MM.1S (cell line): ENCODE measurements at regions not wholly inside any gene's neighbourhood (a gene's known extent, or its start where the extent isn't known, plus 50 kb on each side); places are given as distances from the start of the nearest gene placed in this dataset.

Source experiments
- DNase-seq: peaks from one replicate; pipeline ENCODE4 v3.0.0-alpha.2; 2015
- H2AFZ ChIP-seq: fragments of 300-600 bp; sonication (generic); 2 replicates; pipeline ENCODE4 v1.6.0; 2016; ENCODE audit warnings: antibody characterized with exemption, low read length
- H3F3A ChIP-seq: fragments of 300-600 bp; sonication (generic); 2 replicates; pipeline ENCODE4 v1.6.1; 2016; ENCODE audit warnings: mild to moderate bottlenecking, antibody characterized with exemption, low read length, moderate library complexity, mixed read lengths; ENCODE audit not compliant: insufficient read depth
- H3K27ac ChIP-seq: fragments of 300-600 bp; sonication (generic); 2 replicates; pipeline ENCODE4 v1.5.1; 2016; ENCODE audit warnings: mild to moderate bottlenecking, low read length
- H3K27me3 ChIP-seq: fragments of 300-600 bp; sonication (generic); replicated peaks from 2 replicates; pipeline ENCODE4 v1.6.0; 2016; ENCODE audit warnings: low read length; ENCODE audit not compliant: insufficient read depth
- H3K36me3 ChIP-seq: fragments of 300-600 bp; sonication (generic); replicated peaks from 2 replicates; pipeline ENCODE4 v1.6.1; 2016; ENCODE audit warnings: mild to moderate bottlenecking, low read length, mixed read lengths; ENCODE audit not compliant: insufficient read depth
- H3K4me1 ChIP-seq: fragments of 300-600 bp; sonication (generic); 2 replicates; pipeline ENCODE4 v1.6.1; 2016; ENCODE audit warnings: low read length, mixed read lengths
- H3K4me2 ChIP-seq: fragments of 300-600 bp; sonication (generic); 2 replicates; pipeline ENCODE4 v1.6.0; 2016; ENCODE audit warnings: low read depth, low read length
- H3K4me3 ChIP-seq: fragments of 300-600 bp; sonication (generic); 2 replicates; pipeline ENCODE4 v1.5.1; 2016; ENCODE audit warnings: low read length, mixed read lengths
- H3K79me2 ChIP-seq: fragments of 300-600 bp; sonication (generic); 2 replicates; pipeline ENCODE4 v1.6.1; 2016; ENCODE audit warnings: mixed run types, low read length, mixed read lengths
- H3K9ac ChIP-seq: fragments of 300-600 bp; sonication (generic); 2 replicates; pipeline ENCODE4 v1.6.1; 2016; ENCODE audit warnings: low read length, mixed read lengths
- H3K9me2 ChIP-seq: fragments of 300-600 bp; sonication (generic); replicated peaks from 2 replicates; pipeline ENCODE4 v1.6.1; 2016; ENCODE audit warnings: mild to moderate bottlenecking, low read length, mixed read lengths; ENCODE audit not compliant: insufficient read depth
- H3K9me3 ChIP-seq: fragments of 300-600 bp; sonication (generic); replicated peaks from 2 replicates; pipeline ENCODE4 v1.6.1; 2016; ENCODE audit warnings: mild to moderate bottlenecking, low read length, mixed read lengths; ENCODE audit not compliant: insufficient read depth
- H4K20me1 ChIP-seq: fragments of 300-600 bp; sonication (generic); 2 replicates; pipeline ENCODE4 v1.6.1; 2016; ENCODE audit warnings: mild to moderate bottlenecking, low read length, moderate library complexity, mixed read lengths; ENCODE audit not compliant: insufficient read depth
- EZH2 ChIP-seq: fragments of 300-600 bp; sonication (generic); optimal IDR thresholded peaks from 2 replicates; pipeline ENCODE3; 2017; ENCODE audit warnings: low read depth, mild to moderate bottlenecking, antibody characterized with exemption, low read length, mixed read lengths
- EZH2phosphoT487 ChIP-seq: fragments of 300-600 bp; sonication (generic); IDR thresholded peaks from 2 replicates; pipeline ENCODE4 v1.6.1; 2018; ENCODE audit warnings: antibody characterized with exemption, low read length
- TF ChIP-seq, protein P1 (sequence below): fragments of 300-600 bp; sonication (generic); IDR thresholded peaks from 2 replicates; pipeline ENCODE4 v1.5.1; 2016; ENCODE audit warnings: antibody characterized with exemption, low read length, mixed read lengths

DNA sequence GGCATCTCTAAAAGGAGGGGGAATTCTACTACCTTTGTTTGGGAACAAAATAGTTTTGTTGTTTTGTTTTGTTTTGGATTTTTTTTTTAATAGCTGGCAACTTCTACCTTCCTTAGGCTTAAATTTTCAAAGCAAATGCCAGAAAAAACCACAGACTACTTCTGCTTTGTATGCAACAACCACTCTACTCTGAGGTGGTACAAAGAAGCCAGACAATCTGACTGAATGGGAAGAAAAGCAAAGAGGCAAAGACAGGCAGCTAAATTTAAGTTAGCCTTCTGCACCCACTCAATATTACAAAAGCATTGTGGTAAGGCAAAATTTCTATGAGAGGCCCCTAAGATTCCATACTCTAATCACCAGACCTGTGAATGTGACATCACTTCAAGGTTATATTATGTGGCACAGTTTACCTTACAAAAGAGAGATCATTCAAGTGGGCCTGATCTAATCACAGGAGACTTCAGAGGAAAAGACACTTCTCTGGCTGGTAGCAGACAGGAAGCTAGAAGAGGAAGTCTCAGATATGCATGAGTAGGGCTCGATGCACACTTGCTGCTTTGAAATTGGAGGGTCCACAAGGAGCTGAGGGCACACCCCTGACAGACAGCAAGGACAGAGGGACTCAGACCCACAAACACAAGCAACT is 566.6 kb downstream of the RPS29 start:
- H4K20me1 ChIP-seq = no peaks in the 10 kb centered on the region
- H3K27ac ChIP-seq = no peak overlapping the region
- H3K4me1 ChIP-seq = no peaks in the 10 kb centered on the region
- no peak for DNase-seq
- TF ChIP-seq, protein P1, sequence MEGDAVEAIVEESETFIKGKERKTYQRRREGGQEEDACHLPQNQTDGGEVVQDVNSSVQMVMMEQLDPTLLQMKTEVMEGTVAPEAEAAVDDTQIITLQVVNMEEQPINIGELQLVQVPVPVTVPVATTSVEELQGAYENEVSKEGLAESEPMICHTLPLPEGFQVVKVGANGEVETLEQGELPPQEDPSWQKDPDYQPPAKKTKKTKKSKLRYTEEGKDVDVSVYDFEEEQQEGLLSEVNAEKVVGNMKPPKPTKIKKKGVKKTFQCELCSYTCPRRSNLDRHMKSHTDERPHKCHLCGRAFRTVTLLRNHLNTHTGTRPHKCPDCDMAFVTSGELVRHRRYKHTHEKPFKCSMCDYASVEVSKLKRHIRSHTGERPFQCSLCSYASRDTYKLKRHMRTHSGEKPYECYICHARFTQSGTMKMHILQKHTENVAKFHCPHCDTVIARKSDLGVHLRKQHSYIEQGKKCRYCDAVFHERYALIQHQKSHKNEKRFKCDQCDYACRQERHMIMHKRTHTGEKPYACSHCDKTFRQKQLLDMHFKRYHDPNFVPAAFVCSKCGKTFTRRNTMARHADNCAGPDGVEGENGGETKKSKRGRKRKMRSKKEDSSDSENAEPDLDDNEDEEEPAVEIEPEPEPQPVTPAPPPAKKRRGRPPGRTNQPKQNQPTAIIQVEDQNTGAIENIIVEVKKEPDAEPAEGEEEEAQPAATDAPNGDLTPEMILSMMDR = no peak
- no peak for TF ChIP-seq EZH2
- no peak for TF ChIP-seq EZH2phosphoT487
- H3K9me2 ChIP-seq = no peaks in the 10 kb centered on the region
- H2AFZ ChIP-seq = no peak overlapping the region
- H3K79me2 ChIP-seq = no peaks in the 10 kb centered on the region
- H3F3A ChIP-seq = no peaks in the 10 kb centered on the region
- H3K9me3 ChIP-seq = no peaks in the 10 kb centered on the region
- no peaks in the 10 kb centered on the region for H3K27me3 ChIP-seq
- H3K4me2 ChIP-seq = no peak overlapping the region
- no peaks in the 10 kb centered on the region for H3K36me3 ChIP-seq
- no peak overlapping the region for H3K4me3 ChIP-seq
- no peak overlapping the region for H3K9ac ChIP-seq

DNA sequence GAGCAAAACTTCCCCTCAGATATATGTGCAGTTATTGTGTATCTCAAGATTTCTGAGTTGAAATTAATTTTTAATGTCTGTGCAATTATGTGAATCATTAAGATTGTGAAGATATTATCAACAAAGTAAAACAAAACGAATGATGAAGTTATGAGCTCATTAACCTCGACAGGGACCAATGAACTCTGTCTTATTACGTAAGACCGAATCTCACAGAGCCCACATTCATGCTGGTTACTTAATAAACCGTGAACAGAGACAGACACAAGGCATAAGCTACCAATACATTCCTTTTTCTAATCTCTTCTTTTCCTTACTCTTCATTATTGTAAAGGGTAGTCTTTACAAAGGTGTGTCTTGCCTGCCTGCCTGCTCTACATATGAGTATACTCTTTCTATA is 568.7 kb downstream of the RPS29 start:
- no peaks in the 10 kb centered on the region for H3K79me2 ChIP-seq
- H2AFZ ChIP-seq = no peak overlapping the region
- no peaks in the 10 kb centered on the region for H3K9me2 ChIP-seq
- TF ChIP-seq EZH2 = no peak
- no peaks in the 10 kb centered on the region for H3F3A ChIP-seq
- no peaks in the 10 kb centered on the region for H3K27me3 ChIP-seq
- no peak overlapping the region for H3K4me2 ChIP-seq
- H3K9me3 ChIP-seq = no peaks in the 10 kb centered on the region
- H4K20me1 ChIP-seq = no peaks in the 10 kb centered on the region
- no peak overlapping the region for H3K27ac ChIP-seq
- H3K9ac ChIP-seq = no peak overlapping the region
- no peaks in the 10 kb centered on the region for H3K36me3 ChIP-seq
- no peak overlapping the region for H3K4me3 ChIP-seq
- no peaks in the 10 kb centered on the region for H3K4me1 ChIP-seq
- DNase-seq = no peak

DNA sequence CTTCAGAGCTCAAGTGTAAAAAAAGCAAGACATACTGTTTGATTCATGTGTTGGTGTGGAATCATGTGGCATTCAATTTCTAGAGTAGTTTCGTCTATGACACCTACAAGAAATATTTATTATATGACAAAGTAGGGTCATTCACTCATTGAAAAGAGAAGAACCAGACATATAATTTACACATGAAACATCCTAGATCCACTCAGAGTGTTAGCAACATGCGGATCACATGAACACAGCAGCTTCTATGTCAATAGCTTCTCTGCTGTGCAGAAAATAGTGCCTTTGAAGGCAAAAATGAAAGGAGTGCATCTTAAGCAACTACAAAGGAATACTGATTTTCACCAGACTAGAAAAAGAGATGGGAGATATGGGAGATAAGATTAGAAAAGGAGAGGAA is 569.8 kb downstream of the RPS29 start:
- Histone ChIP-seq H3K36me3 (no peaks in the 10 kb centered on the region), H3K9ac (no peak overlapping the region)
- TF ChIP-seq, protein P1 = no peak
- no peak for TF ChIP-seq EZH2
- TF ChIP-seq EZH2phosphoT487 = no peak

DNA sequence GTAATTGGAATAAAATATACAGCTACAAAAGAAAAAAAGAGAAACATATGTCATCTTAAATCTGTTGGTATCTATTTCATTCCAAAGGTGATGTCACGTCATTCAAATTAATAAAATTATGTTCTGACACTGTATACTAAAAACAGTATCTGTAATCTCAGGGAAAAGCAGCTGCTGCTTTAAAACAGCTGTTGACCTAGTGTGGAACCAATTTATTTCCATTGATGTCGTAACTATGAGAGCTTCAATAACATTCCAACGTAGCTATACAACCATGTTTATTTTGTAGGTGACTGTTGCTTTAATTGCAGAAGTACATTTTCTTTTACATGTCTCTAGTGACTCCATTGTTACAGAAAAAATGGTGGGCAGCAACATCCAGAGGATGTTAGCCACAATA is 571.7 kb downstream of the RPS29 start:
- Histone ChIP-seq H3K4me2 (no peak overlapping the region), H3F3A (no peaks in the 10 kb centered on the region), H4K20me1 (no peaks in the 10 kb centered on the region), H2AFZ (no peak overlapping the region), H3K9ac (no peak overlapping the region), H3K36me3 (no peaks in the 10 kb centered on the region), H3K9me3 (no peaks in the 10 kb centered on the region), H3K4me1 (no peaks in the 10 kb centered on the region), H3K27me3 (no peaks in the 10 kb centered on the region), H3K79me2 (no peaks in the 10 kb centered on the region), H3K9me2 (no peaks in the 10 kb centered on the region), H3K27ac (no peak overlapping the region), H3K4me3 (no peak overlapping the region)
- DNase-seq = no peak
- TF ChIP-seq EZH2 = no peak
- TF ChIP-seq EZH2phosphoT487 = no peak
- TF ChIP-seq, protein P1 = no peak

More for the DNA sequence above, 569.8 kb downstream of the RPS29 start:
- Histone ChIP-seq H3K9me2 (no peaks in the 10 kb centered on the region), H3F3A (no peaks in the 10 kb centered on the region), H2AFZ (no peak overlapping the region), H3K4me2 (no peak overlapping the region), H3K27ac (no peak overlapping the region), H3K9me3 (no peaks in the 10 kb centered on the region), H3K79me2 (no peaks in the 10 kb centered on the region), H4K20me1 (no peaks in the 10 kb centered on the region), H3K4me1 (no peaks in the 10 kb centered on the region), H3K4me3 (no peak overlapping the region), H3K27me3 (no peaks in the 10 kb centered on the region)
- no peak for DNase-seq
